Inflammatory macrophage (primary cell): ENCODE measurements at regions not wholly inside any gene's neighbourhood (a gene's known extent, or its start where the extent isn't known, plus 50 kb on each side); places are given as distances from the start of the nearest gene placed in this dataset.

Source experiments
- DNase-seq, 2 donors: peaks; one replicate each; pipeline ENCODE4 v3.0.0-alpha.2; 2020 to 2022

DNA sequence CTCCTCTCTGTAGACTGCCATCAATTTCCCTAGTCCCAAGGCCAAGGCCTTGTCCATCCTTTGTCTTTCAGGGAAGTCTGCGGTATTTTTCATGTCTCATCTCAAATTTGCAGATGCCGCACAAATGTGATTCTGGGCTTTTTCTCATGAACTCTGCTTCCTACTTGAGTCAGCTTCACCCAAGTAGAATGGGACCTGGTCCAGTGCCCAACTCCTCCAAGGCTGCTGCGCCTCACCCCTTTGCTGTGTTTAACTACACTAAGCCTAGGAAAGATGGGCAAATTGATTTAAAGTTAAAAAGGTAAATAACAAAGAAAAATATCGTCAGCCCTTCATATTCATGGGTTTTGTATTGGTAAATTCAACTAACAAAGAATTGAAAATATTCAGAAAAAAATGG lies 1092.6 kb upstream of the AUTS2 start:
- DNase-seq: no peak

DNA sequence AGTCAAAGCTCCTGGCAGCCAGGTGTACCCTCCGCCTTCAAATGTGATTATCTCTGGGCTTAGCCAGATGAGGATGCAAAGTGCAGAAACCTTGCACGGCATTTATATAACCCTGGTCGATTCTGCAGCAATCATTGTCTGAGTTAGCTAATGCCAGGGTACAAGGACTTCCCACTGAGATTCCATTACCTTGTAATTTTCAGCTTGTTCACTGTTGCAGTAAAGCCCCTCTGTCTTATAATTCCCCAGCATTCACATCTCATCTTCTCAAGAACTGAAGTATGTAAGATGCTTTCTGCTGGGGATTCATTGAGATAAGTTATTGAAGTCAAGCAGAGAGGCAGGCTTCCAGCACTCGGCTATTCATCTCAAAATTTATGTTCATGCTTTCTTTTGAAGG lies 1090.6 kb upstream of the AUTS2 start:
- no peak for DNase-seq

DNA sequence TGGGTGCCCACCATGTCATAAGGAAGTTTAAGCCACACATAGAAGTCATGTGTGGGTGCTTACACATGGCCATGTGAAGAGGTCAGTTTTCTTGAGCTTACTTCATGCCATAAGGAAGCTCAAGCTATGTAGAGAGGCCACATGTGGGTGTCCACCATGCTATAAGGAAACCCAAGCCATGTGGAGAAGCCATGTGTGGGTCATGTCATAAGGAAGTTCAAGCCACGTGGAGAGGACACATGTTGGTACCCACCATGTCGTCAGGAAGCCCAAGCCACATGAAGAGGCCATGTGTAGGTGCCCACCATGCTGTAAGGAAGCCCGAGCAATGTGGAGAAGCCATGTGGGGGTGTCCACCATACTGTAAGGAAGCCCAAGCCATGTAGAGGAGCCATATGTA lies 1089.2 kb upstream of the AUTS2 start:
- DNase-seq: no peak

DNA sequence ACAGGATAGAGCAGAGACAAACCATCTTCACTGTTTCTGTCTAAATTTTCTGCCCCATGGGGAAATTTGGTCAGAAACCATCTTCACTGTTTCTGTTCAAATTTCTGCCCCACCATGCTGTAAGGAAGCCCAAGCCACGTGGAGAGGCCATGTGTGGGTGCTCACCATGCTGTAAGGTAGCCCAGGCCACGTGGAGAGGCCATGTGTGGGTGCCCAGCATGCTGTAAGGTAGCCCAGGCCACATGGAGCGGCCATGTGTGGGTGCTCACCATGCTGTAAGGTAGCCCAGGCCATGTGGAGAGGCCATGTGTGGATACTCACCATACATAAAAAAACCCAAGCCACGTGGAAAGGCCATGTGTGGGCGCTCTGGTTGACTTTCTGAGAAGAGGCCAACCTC lies 1088.7 kb upstream of the AUTS2 start:
- no peak for DNase-seq

DNA sequence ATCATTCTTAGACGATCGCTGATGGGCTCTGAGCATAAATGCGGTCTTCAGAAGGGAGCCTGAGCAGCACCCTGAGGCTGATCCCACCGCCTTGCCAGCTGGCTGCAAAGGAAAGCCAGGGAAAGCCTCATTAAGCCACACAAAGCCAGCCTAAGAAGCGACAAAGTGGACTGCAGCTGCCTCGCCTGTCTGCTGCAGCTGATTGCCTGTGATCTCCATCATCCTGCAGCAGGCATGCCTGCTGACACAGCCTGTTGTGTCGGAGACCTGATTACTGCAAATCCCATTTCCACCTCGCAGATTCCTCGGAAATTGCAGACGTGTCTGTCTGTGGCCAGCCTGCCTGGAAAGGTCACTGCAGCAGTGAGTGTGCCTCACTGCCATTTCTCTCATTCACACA lies 1087.0 kb upstream of the AUTS2 start:
- no peak for DNase-seq

DNA sequence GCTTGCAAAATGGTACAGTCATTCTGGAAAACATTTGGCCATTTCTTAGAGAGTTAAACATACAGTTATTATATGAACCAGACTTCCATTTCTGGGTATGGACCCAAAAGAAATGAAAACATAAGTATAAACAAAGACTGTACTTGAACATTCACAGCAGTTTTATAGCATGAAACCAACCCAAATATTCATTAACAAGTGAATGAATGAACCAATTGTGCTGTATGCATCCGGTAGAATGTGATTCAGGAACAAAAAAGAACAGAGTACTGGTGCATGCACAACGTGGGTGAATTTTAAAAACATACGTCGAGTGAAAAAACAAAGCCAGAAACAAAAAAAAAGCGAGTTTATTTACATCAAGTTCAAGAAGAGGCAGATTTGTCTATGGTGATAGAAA lies 1085.8 kb upstream of the AUTS2 start:
- DNase-seq: no peak

DNA sequence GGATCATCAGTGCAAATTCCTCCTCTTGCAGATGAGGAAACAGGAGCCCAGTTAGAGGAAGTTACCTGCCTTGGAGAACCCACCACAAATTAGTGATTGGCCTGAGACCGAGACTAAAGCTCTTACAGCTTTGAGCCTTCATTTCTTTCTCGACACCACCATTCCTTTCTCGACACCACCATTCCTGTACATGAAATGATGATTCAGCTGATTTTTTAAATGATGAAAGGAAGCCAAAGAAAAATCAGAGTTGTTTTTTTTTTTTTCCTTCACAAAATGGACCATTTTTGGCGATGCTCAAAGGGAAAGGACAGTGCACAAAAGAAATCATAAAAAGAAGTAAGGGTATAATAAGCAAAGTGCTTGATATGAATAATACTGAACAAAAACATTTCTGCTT lies 1080.2 kb upstream of the AUTS2 start:
- DNase-seq: no peak

DNA sequence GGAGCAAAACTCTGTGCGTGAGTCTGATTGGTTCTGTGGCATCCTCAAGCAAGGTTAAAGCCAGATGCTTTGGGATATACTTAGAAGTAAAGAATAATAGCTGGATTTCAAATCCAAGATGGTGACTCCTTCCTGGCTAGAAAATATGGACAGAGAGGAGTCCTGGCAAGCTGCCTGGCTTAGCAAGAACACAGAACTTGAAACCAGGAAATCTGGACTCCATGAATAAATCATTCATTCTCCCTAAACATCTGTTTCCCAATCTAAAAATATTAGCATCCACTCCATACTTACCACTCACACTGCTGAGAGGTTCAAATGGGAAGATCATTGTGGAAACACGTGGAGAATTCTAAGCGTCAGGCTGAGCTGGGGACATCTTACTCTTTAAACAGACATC lies 1074.1 kb upstream of the AUTS2 start:
- no peak for DNase-seq

DNA sequence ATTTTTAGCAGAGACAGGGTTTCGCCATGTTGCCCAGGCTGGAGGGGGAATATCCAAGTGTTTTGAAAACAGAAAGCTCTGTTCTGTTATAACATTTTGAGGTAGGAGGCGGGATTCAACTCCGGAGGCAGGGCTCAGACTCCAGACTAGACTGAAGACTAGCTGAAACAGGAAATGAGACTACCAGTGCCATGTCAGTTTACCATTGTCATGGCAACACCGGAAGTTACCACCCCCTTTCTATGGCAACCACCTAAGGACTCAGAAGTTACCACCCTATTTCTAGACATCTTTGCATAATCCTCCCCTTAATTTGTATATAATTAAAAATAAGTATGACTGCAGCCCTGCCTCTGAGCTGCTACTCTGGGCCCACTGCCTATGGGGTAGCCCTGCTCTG lies 1069.1 kb upstream of the AUTS2 start:
- DNase-seq: no peak

DNA sequence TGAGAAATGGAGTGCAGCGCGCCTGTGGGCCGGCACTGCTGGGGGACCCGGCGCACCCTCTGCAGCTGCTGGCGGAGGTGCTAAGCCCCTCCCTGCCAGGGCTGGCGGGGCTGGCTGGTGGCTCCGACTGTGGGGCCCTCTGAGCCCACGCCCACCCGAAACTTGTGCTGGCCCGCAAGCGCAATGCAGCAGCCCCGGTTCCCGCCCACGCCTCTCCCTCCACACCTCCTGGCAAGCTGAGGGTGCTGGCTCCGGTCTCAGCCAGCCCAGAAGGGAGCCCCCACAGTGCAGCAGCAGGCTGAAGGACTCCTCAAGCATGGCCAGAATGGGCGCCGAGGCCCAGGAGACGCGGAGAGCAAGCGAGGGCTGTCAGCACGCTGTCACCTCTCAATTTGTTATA lies 1063.0 kb upstream of the AUTS2 start:
- DNase-seq: no peak

DNA sequence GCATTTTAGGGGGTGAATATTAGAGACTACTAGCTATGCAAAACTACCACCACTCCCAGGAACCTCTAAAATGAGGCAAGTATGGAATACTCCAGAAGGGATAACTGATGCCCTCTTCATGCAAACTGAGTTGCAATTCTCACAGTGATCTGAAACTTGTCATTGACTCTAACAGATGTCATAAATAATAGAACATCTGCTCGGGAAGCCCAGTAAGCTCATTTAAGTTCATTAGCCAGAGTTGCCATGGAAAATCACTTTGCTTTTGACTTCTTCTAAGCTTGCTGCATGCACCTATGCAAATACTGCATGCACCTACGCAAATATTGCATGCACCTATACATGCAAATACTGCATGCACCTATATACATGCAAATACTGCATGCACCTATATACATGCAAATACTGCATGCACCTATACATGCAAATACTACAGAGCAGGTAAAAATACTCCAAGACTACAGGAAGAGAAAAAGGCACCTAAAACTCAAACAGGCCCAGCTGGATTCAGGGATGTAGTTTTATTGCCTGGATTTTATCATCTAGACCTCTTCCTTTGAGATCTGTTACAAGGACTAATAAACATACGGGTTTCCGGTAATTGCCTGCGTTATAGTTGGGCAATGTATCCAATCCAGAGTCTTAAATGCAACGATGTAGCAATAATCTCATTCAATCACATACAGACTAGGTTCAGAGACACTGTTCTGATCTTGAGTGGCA lies 1061.1 kb upstream of the AUTS2 start:
- DNase-seq: no peak

DNA sequence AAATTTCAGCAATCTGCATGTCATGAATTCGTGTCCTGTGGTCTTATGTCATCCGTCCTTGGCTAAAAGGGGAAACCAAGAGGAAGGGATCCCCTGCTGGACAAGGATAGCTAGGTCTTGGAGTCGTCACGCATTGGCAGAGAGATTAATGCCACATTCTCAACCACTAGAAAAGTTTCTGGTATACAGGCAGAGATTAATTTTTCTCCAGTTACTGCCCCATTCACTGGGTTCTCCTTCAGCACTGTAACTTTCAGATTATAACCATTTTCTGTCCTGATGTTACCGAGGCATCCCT lies 1060.6 kb upstream of the AUTS2 start:
- no peak for DNase-seq

DNA sequence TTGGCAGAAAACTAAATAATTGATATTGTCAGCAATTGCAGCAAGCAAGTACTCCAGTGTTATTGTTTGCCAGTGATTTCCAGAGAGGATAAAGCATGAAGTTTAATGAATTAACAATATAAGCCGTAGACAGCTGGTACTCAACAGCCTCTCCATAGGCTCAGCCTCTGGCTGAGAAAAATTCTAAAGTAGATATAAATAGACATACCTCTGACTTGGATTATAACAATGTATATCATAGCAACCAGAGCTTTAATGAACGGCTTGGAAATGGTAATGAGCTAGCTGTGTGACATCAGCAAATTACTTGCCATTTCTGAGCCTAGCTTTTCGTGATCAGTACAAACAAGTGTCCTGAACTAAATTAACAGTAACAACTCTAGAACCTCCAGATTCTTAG lies 1055.4 kb upstream of the AUTS2 start:
- no peak for DNase-seq

DNA sequence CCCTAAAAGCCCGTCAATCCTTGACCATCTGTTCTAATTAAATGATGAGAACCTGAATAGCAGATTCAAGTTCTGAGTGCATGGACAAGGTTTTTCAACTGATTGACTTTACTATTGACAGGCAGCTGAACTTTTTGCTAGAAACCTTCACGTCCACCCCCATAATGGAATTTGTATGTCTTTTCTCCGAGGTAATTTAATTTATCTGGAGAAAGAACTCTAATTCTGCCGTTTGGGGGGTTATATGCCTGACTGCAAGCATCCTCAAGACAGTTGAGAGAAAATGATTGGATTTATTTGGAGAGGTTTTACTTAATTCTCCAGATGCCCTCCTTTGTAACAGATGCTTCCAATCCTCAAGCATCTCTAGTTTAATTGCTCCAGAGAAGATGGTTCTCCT lies 1053.4 kb upstream of the AUTS2 start:
- no peak for DNase-seq

DNA sequence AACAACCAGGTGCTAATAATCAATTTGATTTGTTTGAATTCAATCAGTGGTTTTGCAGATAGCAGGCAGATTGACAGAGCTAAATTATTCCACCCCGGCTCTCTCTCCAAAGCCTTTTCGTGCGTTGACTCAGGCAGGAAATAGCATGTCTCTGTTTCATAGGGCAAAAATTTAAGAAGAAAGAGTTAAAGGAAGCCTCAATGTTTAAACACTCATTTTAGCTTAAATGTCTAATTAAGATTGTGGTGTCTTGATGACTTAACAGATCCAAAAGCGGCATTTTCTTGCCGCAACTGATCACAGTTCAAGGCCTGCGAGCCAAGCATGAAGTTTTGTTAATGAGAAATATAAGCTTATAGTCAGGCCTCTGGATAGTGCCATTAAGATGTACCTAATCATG lies 1051.1 kb upstream of the AUTS2 start:
- no peak for DNase-seq

DNA sequence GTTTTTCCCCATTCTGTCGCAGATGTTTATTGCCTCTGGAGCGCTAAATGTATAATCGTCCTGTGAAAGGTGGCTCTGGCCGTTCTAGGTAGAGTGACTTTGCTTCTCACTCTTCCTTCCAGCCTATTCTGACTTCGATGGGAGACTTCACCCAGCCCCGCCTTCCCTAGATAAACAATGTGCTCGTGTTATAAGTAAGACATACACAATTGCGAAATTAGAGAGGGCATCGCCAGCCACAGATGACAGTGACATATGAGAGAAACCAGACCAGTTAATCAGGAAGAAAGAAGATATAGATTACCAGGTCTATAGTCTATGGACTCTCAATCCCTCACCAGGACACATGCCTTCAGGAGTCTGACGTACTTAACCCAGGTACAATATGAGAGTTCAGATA lies 1050.5 kb upstream of the AUTS2 start:
- no peak for DNase-seq

DNA sequence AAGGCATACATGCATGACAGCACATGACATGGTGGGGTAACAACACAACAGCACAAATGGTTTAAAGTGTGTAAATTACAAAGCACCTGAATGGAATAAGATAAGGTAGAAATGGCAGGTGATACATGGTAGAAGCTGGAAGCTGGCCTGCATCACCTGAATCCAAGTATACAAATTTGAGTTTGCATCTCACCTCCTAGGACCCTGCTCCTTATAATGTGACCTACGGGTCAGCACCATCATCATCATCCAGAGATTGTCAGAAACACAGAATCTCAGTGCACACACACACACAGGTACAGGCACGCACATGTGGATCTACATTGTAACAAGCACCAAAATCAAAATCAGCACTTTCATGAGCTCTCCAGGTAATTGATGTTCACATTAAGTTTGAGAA lies 1048.2 kb upstream of the AUTS2 start:
- DNase-seq: no peak

DNA sequence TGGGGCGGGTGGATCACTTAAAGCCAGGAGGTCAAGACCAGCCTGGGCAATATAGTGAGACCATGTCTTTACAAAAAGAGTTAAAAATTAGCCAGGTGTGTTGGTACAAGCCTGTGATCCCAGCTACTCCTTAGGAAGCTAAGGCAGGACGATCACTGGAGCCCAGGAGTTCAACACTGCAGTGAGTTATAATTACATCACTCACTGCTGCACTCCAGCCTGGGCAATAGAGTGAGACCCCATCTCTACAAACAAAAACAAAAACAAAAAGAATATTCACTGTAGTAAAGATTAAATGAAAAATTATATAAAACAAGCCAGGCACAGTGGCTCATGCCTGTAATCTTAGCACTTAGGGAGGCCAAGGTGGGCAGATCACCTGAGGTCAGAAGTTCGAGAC lies 1047.6 kb upstream of the AUTS2 start:
- DNase-seq: no peak

DNA sequence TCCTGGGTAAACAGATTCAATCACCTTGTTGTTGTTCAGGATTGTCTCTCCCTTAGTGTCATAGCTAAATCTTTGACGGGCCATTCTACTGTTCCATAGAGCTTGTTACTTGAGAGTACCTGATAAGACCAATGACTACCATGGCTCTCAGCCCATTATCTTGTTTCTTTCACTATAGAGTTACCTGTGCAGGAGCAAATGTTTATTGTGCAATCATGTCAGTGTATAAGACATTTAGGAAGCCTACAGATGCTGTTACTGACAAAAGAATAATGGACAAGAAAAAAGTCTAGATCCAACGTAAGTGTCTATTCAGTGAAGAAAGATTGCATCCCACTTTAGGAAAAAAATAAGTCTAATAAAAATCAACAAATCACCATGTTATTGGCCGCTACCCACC lies 1041.7 kb upstream of the AUTS2 start:
- no peak for DNase-seq

DNA sequence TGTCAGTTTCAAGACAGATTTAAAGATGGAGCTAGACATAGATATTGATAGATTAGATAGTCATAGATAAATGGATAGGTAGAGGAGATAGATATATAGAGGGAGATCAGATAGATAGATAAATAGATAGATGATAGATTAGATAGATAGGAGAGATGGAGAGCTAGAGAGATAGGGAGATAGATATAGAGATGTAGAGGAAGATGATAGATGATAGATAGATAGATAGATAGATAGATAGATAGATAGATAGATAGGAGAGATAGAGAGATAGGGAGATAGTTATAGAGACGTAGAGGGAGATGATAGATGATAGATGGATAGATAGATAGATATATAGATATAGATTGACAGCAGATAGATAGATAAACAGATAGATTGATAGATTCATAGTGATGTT lies 1038.8 kb upstream of the AUTS2 start:
- DNase-seq: no peak

DNA sequence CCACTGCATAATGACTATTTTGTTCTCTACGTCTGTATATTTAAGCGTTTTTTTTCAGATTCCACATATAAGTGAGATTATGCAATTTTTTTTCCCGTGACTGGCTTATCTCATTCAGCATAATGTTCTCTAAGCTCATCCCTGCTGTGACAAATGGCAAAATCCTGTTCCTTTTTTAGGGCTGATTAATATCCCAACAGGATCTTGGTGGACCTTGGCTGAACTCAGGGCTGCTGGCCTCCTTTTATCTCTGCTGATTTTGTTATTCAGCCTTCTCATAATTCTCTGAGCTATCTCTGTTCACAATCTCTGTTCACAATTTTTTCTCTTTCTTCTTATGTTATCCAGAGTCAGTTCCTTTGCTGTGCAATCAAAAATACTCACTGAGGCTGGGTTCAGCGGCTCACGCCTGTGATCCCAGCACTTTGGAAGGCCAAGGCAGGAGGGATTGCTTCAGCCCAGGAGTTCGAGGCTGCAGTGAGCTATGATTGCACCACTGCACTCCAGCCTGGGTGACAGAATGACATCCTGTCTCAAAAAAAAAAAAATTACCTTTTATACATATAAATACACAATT lies 1035.9 kb upstream of the AUTS2 start:
- no peak for DNase-seq

DNA sequence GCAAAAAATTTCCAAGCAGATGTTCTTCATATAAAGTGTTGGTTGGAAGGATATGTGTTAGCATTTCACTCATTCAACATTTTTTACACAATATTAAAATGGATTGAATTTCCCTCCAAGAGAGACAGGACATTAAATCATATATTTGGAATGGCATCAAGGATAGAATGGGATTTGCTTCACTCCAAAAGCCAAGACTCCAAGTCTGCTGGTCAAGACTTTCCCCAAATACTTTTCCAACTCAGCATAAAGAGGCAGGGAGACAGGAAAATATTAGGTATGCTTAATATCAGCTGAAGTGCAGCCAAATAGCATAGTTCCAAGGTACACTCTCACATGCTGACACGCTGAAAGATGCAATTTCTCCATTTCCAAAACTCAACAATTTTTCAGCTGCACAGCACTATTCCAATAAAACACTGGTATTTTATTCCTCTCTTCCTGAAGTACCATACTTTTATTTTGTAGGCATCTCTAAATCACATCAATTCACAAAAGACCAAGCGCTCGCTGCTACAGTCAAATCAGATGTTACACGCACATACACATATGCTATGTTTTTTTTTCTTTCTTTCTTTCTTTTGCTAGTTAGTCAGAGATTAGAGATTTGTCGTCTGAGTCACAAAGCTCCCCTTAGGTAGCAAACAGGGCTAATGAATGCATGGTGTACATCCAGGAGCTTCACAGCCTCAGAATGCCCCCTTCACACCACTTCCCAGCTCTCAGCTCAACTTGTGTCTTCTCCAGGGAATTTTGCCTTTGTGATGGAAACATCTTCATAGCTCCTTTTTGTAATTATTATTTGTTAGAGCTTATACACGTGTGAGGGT lies 1033.8 kb upstream of the AUTS2 start:
- no peak for DNase-seq

DNA sequence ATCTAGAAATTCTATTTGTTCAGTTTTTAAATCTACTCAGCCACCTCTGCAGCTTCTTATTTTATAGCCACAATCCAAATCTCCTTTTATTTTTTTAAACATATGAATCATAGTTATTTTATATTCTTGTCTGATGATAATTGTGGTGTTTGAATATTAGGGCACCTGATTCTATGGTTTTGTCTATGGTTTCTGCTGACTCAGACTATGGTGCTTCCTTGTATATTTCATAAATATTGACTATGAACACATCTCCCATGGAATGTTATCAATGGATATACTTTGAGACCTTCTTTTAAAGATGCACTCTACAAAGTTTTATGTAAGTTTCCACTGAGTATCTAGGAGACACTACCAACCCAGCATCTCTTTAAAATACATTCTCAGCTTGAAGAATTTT lies 1027.0 kb upstream of the AUTS2 start:
- DNase-seq: no peak

DNA sequence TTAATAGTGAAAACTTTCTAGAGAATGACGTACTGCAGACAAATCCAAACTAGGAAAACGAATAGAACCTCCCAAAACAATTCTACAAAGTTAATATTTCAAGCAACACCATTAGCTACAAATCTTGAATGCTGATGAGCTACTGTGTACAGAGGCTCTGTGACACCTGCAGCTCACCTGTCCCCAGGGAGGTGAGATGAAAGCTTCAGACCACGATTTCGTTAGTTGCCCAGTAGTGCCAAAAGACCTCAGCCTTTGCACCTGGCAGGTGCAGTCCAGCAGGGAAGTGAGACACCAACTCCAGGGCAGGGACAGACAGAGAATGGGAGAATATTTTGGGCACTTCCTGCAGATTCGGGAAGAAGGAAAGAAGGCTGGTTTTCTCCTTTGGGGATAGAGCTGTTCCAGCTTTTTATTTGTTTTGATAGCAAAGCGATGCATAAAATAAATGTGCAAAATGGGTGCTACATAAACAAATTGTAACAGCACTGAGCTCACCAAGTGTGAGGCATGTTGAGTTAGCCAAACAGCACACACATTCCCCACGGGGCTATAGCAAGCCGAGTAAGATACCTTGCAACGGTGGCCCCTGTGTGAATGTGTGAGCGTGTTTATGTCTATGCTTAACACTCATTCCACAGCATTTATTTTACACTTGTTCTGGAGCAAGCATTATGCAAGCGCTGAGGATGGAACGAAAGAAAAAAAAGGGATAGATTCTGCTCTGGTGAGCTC lies 1024.8 kb upstream of the AUTS2 start:
- no peak for DNase-seq
